CD14-positive monocyte (primary cell): ENCODE measurements at regions not wholly inside any gene's neighbourhood (a gene's known extent, or its start where the extent isn't known, plus 50 kb on each side); places are given as distances from the start of the nearest gene placed in this dataset.
A peak's percentile ranks its signal among the peaks of the same experiment; 100 is the strongest.

Experiments
- DNase-seq, 3 donors: peaks; one replicate each; pipeline ENCODE4 v3.0.0-alpha.2; 2011 to 2022
- H2AFZ ChIP-seq: 2 replicates; pipeline ENCODE4 v1.6.0; 2012; ENCODE audit warnings: mild to moderate bottlenecking, low read depth, low read length, inconsistent platforms; ENCODE audit not compliant: insufficient read depth, poor library complexity, severe bottlenecking
- H3K27ac ChIP-seq, 2 donors: 1 replicate in 1 of 2; 2 replicates in 1 of 2; pipeline ENCODE4 v1.5.1; 2012 to 2013; ENCODE audit warnings: low read length in 2 of 2, control low read depth in 1 of 2, inconsistent platforms in 1 of 2, low read depth in 1 of 2, mild to moderate bottlenecking in 1 of 2
- H3K27me3 ChIP-seq, 2 donors: one replicate each; pipeline versions ENCODE4 v1.6.0 to v1.6.1; 2011 to 2013; ENCODE audit warnings: low read length in 2 of 2; ENCODE audit not compliant: control insufficient read depth in 2 of 2, insufficient read depth in 2 of 2
- H3K36me3 ChIP-seq, 2 donors: replicated peaks in 1 of 2; 1 replicate in 1 of 2; 2 replicates in 1 of 2; pipeline versions ENCODE4 v1.5.1 to v1.6.1; 2012 to 2013; ENCODE audit warnings: low read length in 2 of 2, control low read depth in 1 of 2, inconsistent platforms in 1 of 2, mild to moderate bottlenecking in 1 of 2; ENCODE audit not compliant: insufficient read depth in 2 of 2, control insufficient read depth in 1 of 2
- H3K4me1 ChIP-seq, 2 donors: 1 replicate in 1 of 2; 2 replicates in 1 of 2; pipeline versions ENCODE4 v1.5.1 to v1.6.1; 2012 to 2013; ENCODE audit warnings: low read length in 2 of 2, control low read depth in 1 of 2, inconsistent platforms in 1 of 2, mild to moderate bottlenecking in 1 of 2, moderate library complexity in 1 of 2; ENCODE audit not compliant: insufficient read depth in 2 of 2, control insufficient read depth in 1 of 2
- H3K4me2 ChIP-seq: replicated peaks from 2 replicates; pipeline ENCODE3; 2012; ENCODE audit warnings: low read length, moderate library complexity, mild to moderate bottlenecking; ENCODE audit not compliant: poor library complexity, severe bottlenecking; ENCODE audit errors: extremely low read depth
- H3K4me3 ChIP-seq, 3 experiments: fragments of 200-600 bp in 1 of 3; sonication (generic) in 1 of 3; replicated peaks in 1 of 3; 1 replicate in 2 of 3; 2 replicates in 1 of 3; pipeline ENCODE4 v1.5.1; 2011 to 2013; ENCODE audit warnings: low read length in 3 of 3, mild to moderate bottlenecking in 3 of 3, control low read depth in 2 of 3, low read depth in 2 of 3, inconsistent platforms in 1 of 3, moderate library complexity in 1 of 3
- H3K79me2 ChIP-seq: 2 replicates; pipeline ENCODE4 v1.6.0; 2012; ENCODE audit warnings: mild to moderate bottlenecking, control low read depth, inconsistent platforms, low read length, moderate library complexity; ENCODE audit not compliant: insufficient read depth
- H3K9ac ChIP-seq: 2 replicates; pipeline ENCODE4 v1.6.0; 2017; ENCODE audit warnings: low read length, mild to moderate bottlenecking; ENCODE audit not compliant: insufficient read depth, poor library complexity, severe bottlenecking
- H3K9me3 ChIP-seq, 2 donors: replicated peaks in 1 of 2; 1 replicate in 1 of 2; 2 replicates in 1 of 2; pipeline versions ENCODE4 v1.5.1 to v1.6.1; 2012 to 2013; ENCODE audit warnings: low read length in 2 of 2, control low read depth in 1 of 2; ENCODE audit not compliant: control insufficient read depth in 1 of 2, insufficient read depth in 1 of 2
- H4K20me1 ChIP-seq: 2 replicates; pipeline ENCODE4 v1.6.0; 2012; ENCODE audit warnings: mild to moderate bottlenecking, low read length, control low read depth, moderate library complexity; ENCODE audit not compliant: insufficient read depth
- H3K27ac Mint-ChIP-seq, 7 donors: one replicate each; pipeline ENCODE4 v1.8.0; 2020; ENCODE audit warnings: mild to moderate bottlenecking in 7 of 7, mixed read lengths in 7 of 7, moderate library complexity in 6 of 7, inconsistent platforms in 2 of 7
- H3K27me3 Mint-ChIP-seq, 3 donors: one replicate each; pipeline ENCODE4 v1.8.0; 2021 to 2022; ENCODE audit warnings: low read depth in 3 of 3, mild to moderate bottlenecking in 3 of 3, mixed read lengths in 3 of 3, moderate library complexity in 3 of 3, inconsistent platforms in 1 of 3
- H3K36me3 Mint-ChIP-seq, 2 donors: one replicate each; pipeline ENCODE4 v1.8.0; 2020; ENCODE audit warnings: mixed read lengths in 2 of 2, inconsistent platforms in 1 of 2, mild to moderate bottlenecking in 1 of 2
- H3K4me1 Mint-ChIP-seq: one replicate; pipeline ENCODE4 v1.8.0; 2020; ENCODE audit warnings: mild to moderate bottlenecking, mixed read lengths
- H3K4me3 Mint-ChIP-seq, 2 donors: one replicate each; pipeline ENCODE4 v1.8.0; 2020; ENCODE audit warnings: mild to moderate bottlenecking in 2 of 2, mixed read lengths in 2 of 2, moderate library complexity in 1 of 2
- H3K9me3 Mint-ChIP-seq, 7 donors: one replicate each; pipeline ENCODE4 v1.8.0; 2020 to 2022; ENCODE audit warnings: mixed read lengths in 7 of 7, mild to moderate bottlenecking in 6 of 7, moderate library complexity in 6 of 7, inconsistent platforms in 2 of 7
- WGBS: methylation state at CpG from one replicate; pipeline ENCODE4 v1.1.5; 2013; ENCODE audit warnings: missing lambda C conversion rate; ENCODE audit not compliant: insufficient coverage; 5-methylcytosine and 5-hydroxymethylcytosine counted together
- intact Hi-C, 2 donors: fragments of 100-400 bp; cut with micrococcal nuclease; formaldehyde crosslinking; loops; one replicate each; pipeline versions ENCODE4 v1.15.0 to v1.15.1; 2023
- TF ChIP-seq, protein P1 (sequence below): fragments of 200-600 bp; IDR thresholded peaks from one replicate; pipeline ENCODE4 v1.8.0; 2022; ENCODE audit warnings: antibody characterized with exemption, mild to moderate bottlenecking

DNA sequence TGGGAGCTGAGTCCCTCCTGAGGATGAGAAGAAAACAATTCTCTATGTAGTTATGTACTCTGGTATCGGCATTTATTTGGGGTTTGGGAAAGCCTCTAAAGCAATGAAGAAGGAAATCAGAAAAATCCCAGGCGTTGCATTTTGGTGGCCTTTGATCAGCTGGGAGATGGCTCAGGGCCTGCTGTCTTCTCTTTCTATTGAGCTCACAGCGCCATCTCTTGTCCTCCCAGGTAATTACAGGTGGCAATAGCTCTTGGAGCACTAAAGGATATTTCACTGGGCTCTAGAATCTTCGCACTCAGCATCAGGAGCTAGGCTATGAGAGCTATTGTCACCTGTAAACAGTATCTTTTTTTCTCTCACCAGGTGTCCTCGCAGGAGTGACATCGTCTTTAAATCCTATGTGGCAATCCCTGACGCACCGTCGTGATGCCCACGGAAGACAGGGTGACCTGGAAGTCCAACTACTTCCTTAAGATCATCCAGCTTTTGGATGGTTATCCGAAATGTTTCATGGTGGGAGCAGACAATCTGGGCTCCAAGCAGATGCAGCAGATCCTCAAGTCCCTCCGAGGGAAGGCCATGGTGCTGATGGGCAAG lies 76.1 kb upstream of the PMAIP1 start:
- intact Hi-C loops = no loop called here
- Mint-ChIP-seq H3K4me3 (no peak overlapping the region), H3K36me3 (no peaks in the 10 kb centered on the region), H3K9me3 (no peaks in the 10 kb centered on the region), H3K27ac (no peak overlapping the region), H3K27me3 (peaks cover 0 to 2% (median 1%) of the 10 kb centered on the region in 3 donors), H3K4me1 (no peaks in the 10 kb centered on the region)
- no peak overlapping the region for H3K4me3 ChIP-seq
- no peaks in the 10 kb centered on the region for H3K79me2 ChIP-seq
- no peak overlapping the region for H3K9ac ChIP-seq
- no peak for DNase-seq
- 54% methylated on average over 11 of the region's 12 CpGs for WGBS
- no peak overlapping the region for H3K4me2 ChIP-seq
- no peaks in the 10 kb centered on the region for H3K9me3 ChIP-seq
- H3K27me3 ChIP-seq = no peaks in the 10 kb centered on the region
- H3K36me3 ChIP-seq = no peaks in the 10 kb centered on the region
- H3K4me1 ChIP-seq = no peaks in the 10 kb centered on the region
- H3K27ac ChIP-seq = no peak overlapping the region
- TF ChIP-seq, protein P1, sequence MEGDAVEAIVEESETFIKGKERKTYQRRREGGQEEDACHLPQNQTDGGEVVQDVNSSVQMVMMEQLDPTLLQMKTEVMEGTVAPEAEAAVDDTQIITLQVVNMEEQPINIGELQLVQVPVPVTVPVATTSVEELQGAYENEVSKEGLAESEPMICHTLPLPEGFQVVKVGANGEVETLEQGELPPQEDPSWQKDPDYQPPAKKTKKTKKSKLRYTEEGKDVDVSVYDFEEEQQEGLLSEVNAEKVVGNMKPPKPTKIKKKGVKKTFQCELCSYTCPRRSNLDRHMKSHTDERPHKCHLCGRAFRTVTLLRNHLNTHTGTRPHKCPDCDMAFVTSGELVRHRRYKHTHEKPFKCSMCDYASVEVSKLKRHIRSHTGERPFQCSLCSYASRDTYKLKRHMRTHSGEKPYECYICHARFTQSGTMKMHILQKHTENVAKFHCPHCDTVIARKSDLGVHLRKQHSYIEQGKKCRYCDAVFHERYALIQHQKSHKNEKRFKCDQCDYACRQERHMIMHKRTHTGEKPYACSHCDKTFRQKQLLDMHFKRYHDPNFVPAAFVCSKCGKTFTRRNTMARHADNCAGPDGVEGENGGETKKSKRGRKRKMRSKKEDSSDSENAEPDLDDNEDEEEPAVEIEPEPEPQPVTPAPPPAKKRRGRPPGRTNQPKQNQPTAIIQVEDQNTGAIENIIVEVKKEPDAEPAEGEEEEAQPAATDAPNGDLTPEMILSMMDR = peak; percentile 54
- no peaks in the 10 kb centered on the region for H4K20me1 ChIP-seq
- H2AFZ ChIP-seq = no peak overlapping the region

- Mint-ChIP-seq H3K27me3 (peaks cover 1 to 5% (median 5%) of the 10 kb centered on the region in 3 donors), H3K4me1 (no peaks in the 10 kb centered on the region), H3K36me3 (no peaks in the 10 kb centered on the region), H3K27ac (no peak overlapping the region), H3K4me3 (no peak overlapping the region), H3K9me3 (no peaks in the 10 kb centered on the region)
- H4K20me1 ChIP-seq = no peaks in the 10 kb centered on the region
- no peaks in the 10 kb centered on the region for H3K4me1 ChIP-seq
- no peaks in the 10 kb centered on the region for H3K79me2 ChIP-seq
- no peak overlapping the region for H3K4me3 ChIP-seq
- no peak overlapping the region for H3K27ac ChIP-seq
- WGBS = 43% methylated on average over 1 of the region's 7 CpGs
- H3K4me2 ChIP-seq = no peak overlapping the region
- H3K9ac ChIP-seq = no peak overlapping the region
- H3K27me3 ChIP-seq = no peaks in the 10 kb centered on the region
- TF ChIP-seq, protein P1 = no peak
- no peaks in the 10 kb centered on the region for H3K36me3 ChIP-seq
- intact Hi-C loops = no loop called here
- H3K9me3 ChIP-seq = no peaks in the 10 kb centered on the region
- no peak for DNase-seq
- H2AFZ ChIP-seq = no peak overlapping the region
Measured at GRCh38 chr18:59822612-59823550, 76.9 kb upstream of the PMAIP1 start.
